Naive B cell (primary cell): ENCODE measurements at regions not wholly inside any gene's neighbourhood (a gene's known extent, or its start where the extent isn't known, plus 50 kb on each side); places are given as distances from the start of the nearest gene placed in this dataset.
"Not testable (repeated sequence)": the region's sequence is repeated elsewhere in the genome, so short reads cannot be mapped to it uniquely, and the experiment has no call there.

Experiments
- ATAC-seq, 2 donors: fragments of 150-1000 bp; cut with Tn5 transposase; 2 replicates each; pipeline ENCODE4 v1.10.0; 2021; ENCODE audit warnings: low read depth in 2 of 2, mild to moderate bottlenecking in 2 of 2, moderate library complexity in 2 of 2
- DNase-seq: peaks from one replicate; pipeline ENCODE4 v3.0.0; 2022
- H3K27ac Mint-ChIP-seq, 6 donors: one replicate each; pipeline ENCODE4 v1.8.0; 2020 to 2022; ENCODE audit warnings: mild to moderate bottlenecking in 6 of 6, mixed read lengths in 6 of 6, moderate library complexity in 5 of 6, inconsistent platforms in 2 of 6
- H3K27me3 Mint-ChIP-seq, 3 donors: one replicate each; pipeline ENCODE4 v1.8.0; 2021 to 2022; ENCODE audit warnings: mixed read lengths in 3 of 3, mild to moderate bottlenecking in 1 of 3
- H3K36me3 Mint-ChIP-seq, 2 donors: one replicate each; pipeline ENCODE4 v1.8.0; 2020 to 2022; ENCODE audit warnings: mixed read lengths in 2 of 2, inconsistent platforms in 1 of 2, mild to moderate bottlenecking in 1 of 2
- H3K4me1 Mint-ChIP-seq, 3 donors: one replicate each; pipeline ENCODE4 v1.8.0; 2020 to 2022; ENCODE audit warnings: mixed read lengths in 3 of 3, inconsistent platforms in 1 of 3, mild to moderate bottlenecking in 1 of 3, moderate library complexity in 1 of 3
- H3K4me3 Mint-ChIP-seq, 8 donors: one replicate each; pipeline ENCODE4 v1.8.0; 2020 to 2022; ENCODE audit warnings: mild to moderate bottlenecking in 8 of 8, mixed read lengths in 8 of 8, moderate library complexity in 8 of 8, inconsistent platforms in 2 of 8
- H3K9me3 Mint-ChIP-seq, 7 donors: one replicate each; pipeline ENCODE4 v1.8.0; 2020 to 2022; ENCODE audit warnings: mixed read lengths in 7 of 7, mild to moderate bottlenecking in 5 of 7, inconsistent platforms in 2 of 7, moderate library complexity in 1 of 7

GRCh38 chr5:9761706-9762105 is 131.6 kb upstream of the TAS2R1 start:
- Mint-ChIP-seq H3K27ac (no peak overlapping the region), H3K4me3 (no peak overlapping the region), H3K27me3 (no peaks in the 10 kb centered on the region), H3K4me1 (no peaks in the 10 kb centered on the region), H3K9me3 (peaks cover 0 to 6% (median 3%) of the 10 kb centered on the region in 7 donors), H3K36me3 (no peaks in the 10 kb centered on the region)
- ATAC-seq: no peak
- no peak for DNase-seq

GRCh38 chr5:9752670-9753069 is 122.5 kb upstream of the TAS2R1 start:
- not testable (repeated sequence) for ATAC-seq, DNase-seq, H3K4me1 Mint-ChIP-seq, H3K27me3 Mint-ChIP-seq, H3K4me3 Mint-ChIP-seq, H3K9me3 Mint-ChIP-seq, H3K27ac Mint-ChIP-seq, H3K36me3 Mint-ChIP-seq

GRCh38 chr5:9743507-9743906 is 113.4 kb upstream of the TAS2R1 start:
- no peaks in the 10 kb centered on the region for H3K4me1 Mint-ChIP-seq
- ATAC-seq (no peak), DNase-seq (no peak)
- H3K4me3 Mint-ChIP-seq: no peak overlapping the region
- no peaks in the 10 kb centered on the region for H3K36me3 Mint-ChIP-seq
- peaks cover 0 to 23% (median 9%) of the 10 kb centered on the region in 7 donors for H3K9me3 Mint-ChIP-seq
- no peak overlapping the region for H3K27ac Mint-ChIP-seq
- H3K27me3 Mint-ChIP-seq: no peaks in the 10 kb centered on the region

GRCh38 chr5:9742848-9743247 is 112.7 kb upstream of the TAS2R1 start:
- Mint-ChIP-seq H3K27me3 (no peaks in the 10 kb centered on the region), H3K36me3 (no peaks in the 10 kb centered on the region), H3K27ac (no peak overlapping the region), H3K4me1 (no peaks in the 10 kb centered on the region), H3K9me3 (peaks cover 0 to 23% (median 8%) of the 10 kb centered on the region in 7 donors), H3K4me3 (no peak overlapping the region)
- no peak for DNase-seq
- no peak for ATAC-seq

- H3K9me3 Mint-ChIP-seq: peaks cover 0 to 20% (median 0%) of the 10 kb centered on the region in 7 donors
- no peaks in the 10 kb centered on the region for H3K27me3 Mint-ChIP-seq
- DNase-seq: no peak
- ATAC-seq: no peak
- H3K4me3 Mint-ChIP-seq: no peak overlapping the region
- no peaks in the 10 kb centered on the region for H3K36me3 Mint-ChIP-seq
- H3K27ac Mint-ChIP-seq: no peak overlapping the region
- H3K4me1 Mint-ChIP-seq: no peaks in the 10 kb centered on the region
Measured at GRCh38 chr5:9739135-9739534, 109.0 kb upstream of the TAS2R1 start.

GRCh38 chr5:9737265-9737664 is 107.1 kb upstream of the TAS2R1 start:
- Mint-ChIP-seq H3K27me3 (no peaks in the 10 kb centered on the region), H3K9me3 (peaks cover 0 to 22% (median 2%) of the 10 kb centered on the region in 7 donors), H3K36me3 (no peaks in the 10 kb centered on the region), H3K4me3 (no peak overlapping the region), H3K27ac (no peak overlapping the region), H3K4me1 (no peaks in the 10 kb centered on the region)
- DNase-seq (no peak), ATAC-seq (no peak)

- H3K4me1 Mint-ChIP-seq: no peaks in the 10 kb centered on the region
- peaks cover 4 to 36% (median 9%) of the 10 kb centered on the region in 7 donors for H3K9me3 Mint-ChIP-seq
- H3K27ac Mint-ChIP-seq: no peak overlapping the region
- ATAC-seq (no peak), DNase-seq (no peak)
- H3K36me3 Mint-ChIP-seq: no peaks in the 10 kb centered on the region
- no peaks in the 10 kb centered on the region for H3K27me3 Mint-ChIP-seq
- H3K4me3 Mint-ChIP-seq: no peak overlapping the region
Measured at GRCh38 chr5:9733486-9733885, 103.3 kb upstream of the TAS2R1 start.

GRCh38 chr5:9731159-9731558 is 101.0 kb upstream of the TAS2R1 start:
- H3K36me3 Mint-ChIP-seq: no peaks in the 10 kb centered on the region
- ATAC-seq (no peak), DNase-seq (no peak)
- peaks cover 4 to 40% (median 10%) of the 10 kb centered on the region in 7 donors for H3K9me3 Mint-ChIP-seq
- H3K4me1 Mint-ChIP-seq: no peaks in the 10 kb centered on the region
- no peaks in the 10 kb centered on the region for H3K27me3 Mint-ChIP-seq
- no peak overlapping the region for H3K27ac Mint-ChIP-seq
- no peak overlapping the region for H3K4me3 Mint-ChIP-seq

- Mint-ChIP-seq H3K4me1 (no peaks in the 10 kb centered on the region), H3K36me3 (no peaks in the 10 kb centered on the region), H3K4me3 (no peak overlapping the region), H3K27me3 (no peaks in the 10 kb centered on the region), H3K27ac (no peak overlapping the region), H3K9me3 (peaks cover 5 to 31% (median 11%) of the 10 kb centered on the region in 7 donors)
- no peak for DNase-seq
- ATAC-seq: no peak
Measured at GRCh38 chr5:9728261-9728660, 98.1 kb upstream of the TAS2R1 start.

- ATAC-seq: no peak
- H3K4me3 Mint-ChIP-seq: no peak overlapping the region
- no peak for DNase-seq
- H3K27ac Mint-ChIP-seq: peak overlapping the region in 1 of 6 donors; percentile 33
- H3K4me1 Mint-ChIP-seq: no peaks in the 10 kb centered on the region
- H3K9me3 Mint-ChIP-seq: peaks cover 5 to 23% (median 11%) of the 10 kb centered on the region in 7 donors
- no peaks in the 10 kb centered on the region for H3K27me3 Mint-ChIP-seq
- no peaks in the 10 kb centered on the region for H3K36me3 Mint-ChIP-seq
Measured at GRCh38 chr5:9726931-9727330, 96.8 kb upstream of the TAS2R1 start.

- H3K27me3 Mint-ChIP-seq, H3K4me1 Mint-ChIP-seq, H3K4me3 Mint-ChIP-seq, H3K36me3 Mint-ChIP-seq, H3K27ac Mint-ChIP-seq, DNase-seq, ATAC-seq: not testable (repeated sequence)
- H3K9me3 Mint-ChIP-seq: peaks cover 0 to 12% (median 6%) of the 10 kb centered on the region in 7 donors
Measured at GRCh38 chr5:9725265-9725664, 95.1 kb upstream of the TAS2R1 start.

- Mint-ChIP-seq H3K4me3 (no peak overlapping the region), H3K36me3 (no peaks in the 10 kb centered on the region), H3K9me3 (peaks cover 0 to 17% (median 6%) of the 10 kb centered on the region in 7 donors), H3K4me1 (no peaks in the 10 kb centered on the region), H3K27ac (no peak overlapping the region), H3K27me3 (no peaks in the 10 kb centered on the region)
- no peak for DNase-seq
- no peak for ATAC-seq
Measured at GRCh38 chr5:9724707-9725106, 94.6 kb upstream of the TAS2R1 start.

- no peak overlapping the region for H3K4me3 Mint-ChIP-seq
- H3K27me3 Mint-ChIP-seq: no peaks in the 10 kb centered on the region
- no peak for DNase-seq
- peaks cover 2 to 21% (median 6%) of the 10 kb centered on the region in 7 donors for H3K9me3 Mint-ChIP-seq
- ATAC-seq: no peak
- H3K27ac Mint-ChIP-seq: no peak overlapping the region
- H3K36me3 Mint-ChIP-seq: no peaks in the 10 kb centered on the region
- no peaks in the 10 kb centered on the region for H3K4me1 Mint-ChIP-seq
Measured at GRCh38 chr5:9722601-9723180, 92.5 kb upstream of the TAS2R1 start.

GRCh38 chr5:9721161-9721560 is 91.0 kb upstream of the TAS2R1 start:
- no peak for ATAC-seq
- Mint-ChIP-seq H3K4me3 (no peak overlapping the region), H3K4me1 (no peaks in the 10 kb centered on the region), H3K9me3 (peaks cover 2 to 20% (median 7%) of the 10 kb centered on the region in 7 donors), H3K27ac (no peak overlapping the region), H3K27me3 (no peaks in the 10 kb centered on the region), H3K36me3 (no peaks in the 10 kb centered on the region)
- DNase-seq: no peak

GRCh38 chr5:9720361-9720760 is 90.2 kb upstream of the TAS2R1 start:
- no peaks in the 10 kb centered on the region for H3K27me3 Mint-ChIP-seq
- peaks cover 2 to 20% (median 7%) of the 10 kb centered on the region in 7 donors for H3K9me3 Mint-ChIP-seq
- no peaks in the 10 kb centered on the region for H3K36me3 Mint-ChIP-seq
- H3K27ac Mint-ChIP-seq: no peak overlapping the region
- H3K4me3 Mint-ChIP-seq: no peak overlapping the region
- H3K4me1 Mint-ChIP-seq: no peaks in the 10 kb centered on the region
- no peak for DNase-seq
- ATAC-seq: no peak
